SKM-1 (cell line): ENCODE measurements at regions not wholly inside any gene's neighbourhood (a gene's known extent, or its start where the extent isn't known, plus 50 kb on each side); places are given as distances from the start of the nearest gene placed in this dataset.
"Not testable (repeated sequence)": the region's sequence is repeated elsewhere in the genome, so short reads cannot be mapped to it uniquely, and the experiment has no call there.

Source experiments
- DNase-seq: peaks from one replicate; lab custom pipeline; 2025; ENCODE audit not compliant: unreplicated experiment; lab: John Stamatoyannopoulos, UW

DNA sequence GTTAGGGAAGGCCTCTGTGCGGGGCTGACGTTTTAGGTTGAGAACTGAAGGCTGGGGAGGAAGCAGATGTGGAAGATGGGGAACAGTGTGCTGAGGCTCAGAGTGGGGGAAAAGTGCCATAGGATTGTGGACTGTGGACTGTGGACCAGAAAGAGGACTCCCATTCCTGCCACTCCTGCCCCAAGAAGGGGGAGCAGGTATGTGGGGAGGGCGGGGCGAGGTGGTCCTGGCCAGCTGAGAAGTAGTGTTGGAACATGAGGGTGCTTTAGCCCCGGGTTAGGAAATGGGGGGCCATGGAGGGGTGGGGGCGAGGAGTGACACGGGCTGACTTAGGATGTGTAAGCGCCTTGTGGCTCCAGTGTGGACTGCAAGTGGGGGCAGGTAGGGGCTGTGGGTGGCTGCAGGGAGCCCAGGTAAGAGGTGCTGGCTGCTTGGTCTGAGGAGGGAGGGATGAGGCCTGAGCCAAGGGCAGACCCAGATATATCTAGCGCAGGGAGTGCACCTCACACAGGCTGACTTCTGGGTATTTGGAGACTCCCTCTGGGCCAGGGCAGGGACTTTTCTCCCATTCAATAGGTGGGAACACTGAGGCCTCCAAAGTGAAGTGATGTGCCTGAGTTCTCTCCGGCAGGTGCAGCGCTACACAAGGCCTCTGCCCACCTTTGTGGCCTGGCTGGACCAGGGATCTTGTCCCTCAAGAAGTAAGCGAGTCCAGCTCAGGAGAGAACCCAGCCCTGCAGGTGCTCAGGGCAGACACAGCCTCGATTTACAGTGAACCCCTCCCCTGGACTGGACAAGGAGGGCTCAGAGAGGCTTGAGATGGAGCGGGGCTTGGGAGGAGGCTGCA is 76.6 kb upstream of the TOX2 start:
- no peak for DNase-seq

DNA sequence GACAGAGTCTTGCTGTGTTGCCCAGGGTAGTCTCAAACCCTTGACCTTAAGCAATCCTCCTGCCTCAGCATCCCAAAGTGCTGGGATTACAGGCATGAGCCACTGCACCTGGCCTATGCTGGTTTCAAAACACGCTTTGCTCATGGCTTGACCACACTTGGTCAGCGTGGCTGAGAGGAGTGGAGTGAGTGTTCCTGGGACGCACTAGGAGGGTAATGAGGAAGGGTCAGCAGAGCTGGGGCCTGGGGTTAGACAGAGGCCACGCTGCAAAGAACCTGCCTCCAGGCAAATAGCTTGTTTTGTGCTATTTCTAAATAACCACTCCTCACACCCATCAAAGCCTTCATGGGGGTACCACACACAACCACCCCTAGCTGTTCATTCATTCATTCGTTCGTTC is 77.9 kb upstream of the TOX2 start:
- DNase-seq: no peak

DNA sequence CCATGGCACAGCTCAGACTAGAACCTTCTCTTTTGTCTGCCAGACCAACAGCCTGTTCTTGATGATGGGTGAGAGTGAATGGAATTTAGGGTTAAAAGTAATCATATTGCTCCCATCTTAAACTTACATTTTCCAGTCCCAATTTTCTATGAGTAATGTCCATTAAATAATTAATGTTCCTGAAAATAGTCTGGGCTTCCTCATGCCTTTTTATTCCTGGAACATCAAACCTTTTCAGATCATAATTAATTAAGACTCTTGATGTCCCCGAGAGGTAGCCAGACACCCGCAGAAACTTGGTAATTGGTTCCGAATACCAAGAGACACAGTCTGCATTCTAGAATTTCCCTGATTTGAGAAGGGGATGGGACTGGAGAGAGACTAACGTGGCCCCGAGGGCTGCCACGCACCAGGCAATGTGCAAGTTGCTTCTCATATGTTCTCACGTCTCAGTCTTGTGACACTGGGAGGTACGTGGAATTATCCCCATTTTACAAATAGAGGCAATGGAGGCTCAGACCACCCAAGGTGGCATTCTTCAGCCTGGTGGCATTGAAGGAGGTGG is 78.6 kb upstream of the TOX2 start:
- DNase-seq: no peak

DNA sequence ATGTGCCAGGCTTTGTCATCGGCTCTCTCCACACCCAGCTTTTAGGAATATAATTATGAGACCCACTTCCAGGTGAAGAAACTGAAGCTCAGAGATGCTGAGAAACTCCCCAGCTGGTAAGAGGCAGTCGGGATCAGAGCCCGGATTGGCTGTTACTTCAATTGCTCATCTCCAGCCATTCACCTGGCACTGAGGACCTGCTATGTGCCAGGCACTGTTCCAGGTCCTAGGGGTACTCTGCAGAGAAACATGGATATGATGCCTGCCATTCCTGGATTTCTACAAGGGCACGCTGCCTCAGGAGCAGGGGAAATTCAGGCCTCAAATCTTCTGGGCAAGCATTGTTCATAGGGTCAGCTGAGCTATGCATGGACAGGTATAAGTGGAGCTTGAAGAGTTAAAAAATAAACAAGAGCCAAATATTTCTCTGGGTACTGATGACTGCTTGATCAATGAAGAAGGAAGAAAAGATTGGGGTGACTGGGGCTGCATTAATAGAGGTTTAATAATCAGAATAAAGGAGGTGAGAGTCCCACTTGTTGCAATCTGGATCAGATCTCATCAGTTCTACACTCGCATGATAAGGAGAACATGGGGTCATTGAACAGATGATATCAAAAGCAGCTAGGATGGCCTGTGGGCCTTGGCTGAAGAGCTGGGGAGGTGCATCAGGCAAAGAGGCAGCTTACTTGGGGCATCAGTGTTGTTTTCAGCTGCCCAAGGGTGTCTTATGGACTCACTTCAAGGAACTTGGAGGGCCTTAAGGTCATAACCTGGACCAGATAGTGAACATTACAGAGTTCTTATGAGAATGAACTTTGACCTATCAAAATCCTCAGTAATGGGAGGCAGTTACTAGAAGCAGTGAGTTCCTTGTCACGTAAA is 80.9 kb upstream of the TOX2 start:
- no peak for DNase-seq

DNA sequence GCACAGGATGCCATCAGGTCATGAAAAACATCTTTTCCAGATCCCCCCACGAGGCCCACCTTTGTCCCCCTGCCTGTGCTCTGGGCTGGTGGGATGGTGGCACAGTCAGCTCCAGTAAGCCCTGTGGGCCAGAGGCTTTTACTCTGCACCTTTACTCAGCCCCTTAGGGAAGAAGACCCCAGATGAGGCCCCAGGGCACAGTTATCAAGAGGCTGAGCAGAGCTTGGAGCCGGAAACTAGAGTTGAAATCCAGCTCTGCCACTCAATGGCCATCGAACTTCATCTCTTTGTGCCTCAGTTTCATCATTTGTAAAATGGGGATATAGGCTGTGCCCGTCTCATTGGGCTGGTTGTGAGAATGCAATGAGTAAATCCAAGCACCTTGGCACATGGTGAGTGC is 81.7 kb upstream of the TOX2 start:
- no peak for DNase-seq

DNA sequence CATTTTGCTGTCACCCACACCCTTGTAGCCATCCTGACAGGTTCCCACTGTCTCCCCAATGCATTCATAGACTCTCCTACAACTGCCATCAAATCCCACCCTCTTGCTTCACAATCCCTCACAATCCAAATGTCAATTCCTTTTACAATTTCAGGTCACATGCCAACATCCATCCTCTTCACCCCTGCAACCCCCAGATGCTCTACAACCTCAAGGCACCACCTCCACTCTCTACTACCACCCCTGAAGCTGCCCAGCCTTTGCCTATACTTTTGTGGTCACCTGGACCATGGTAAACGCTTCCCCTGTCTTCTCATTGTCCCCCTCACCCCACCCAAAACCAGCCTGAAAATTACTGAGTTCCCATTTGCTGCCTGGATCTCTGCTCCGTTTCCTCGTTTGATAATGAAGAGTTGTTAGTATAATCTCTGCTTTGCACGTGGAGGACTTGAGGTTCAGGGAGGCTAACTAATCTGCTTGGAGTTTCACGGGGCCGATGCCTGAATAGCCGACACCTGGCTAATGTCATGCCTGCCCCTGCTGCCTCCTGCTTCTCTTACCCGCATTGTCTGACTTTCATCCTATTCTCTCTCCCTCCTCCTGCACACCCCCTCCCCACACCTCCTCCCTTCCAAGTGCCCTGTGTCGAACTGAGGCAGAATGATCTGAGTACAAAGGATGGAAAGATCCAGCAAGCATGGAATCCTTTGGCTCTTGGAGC is 82.4 kb upstream of the TOX2 start:
- DNase-seq: no peak

DNA sequence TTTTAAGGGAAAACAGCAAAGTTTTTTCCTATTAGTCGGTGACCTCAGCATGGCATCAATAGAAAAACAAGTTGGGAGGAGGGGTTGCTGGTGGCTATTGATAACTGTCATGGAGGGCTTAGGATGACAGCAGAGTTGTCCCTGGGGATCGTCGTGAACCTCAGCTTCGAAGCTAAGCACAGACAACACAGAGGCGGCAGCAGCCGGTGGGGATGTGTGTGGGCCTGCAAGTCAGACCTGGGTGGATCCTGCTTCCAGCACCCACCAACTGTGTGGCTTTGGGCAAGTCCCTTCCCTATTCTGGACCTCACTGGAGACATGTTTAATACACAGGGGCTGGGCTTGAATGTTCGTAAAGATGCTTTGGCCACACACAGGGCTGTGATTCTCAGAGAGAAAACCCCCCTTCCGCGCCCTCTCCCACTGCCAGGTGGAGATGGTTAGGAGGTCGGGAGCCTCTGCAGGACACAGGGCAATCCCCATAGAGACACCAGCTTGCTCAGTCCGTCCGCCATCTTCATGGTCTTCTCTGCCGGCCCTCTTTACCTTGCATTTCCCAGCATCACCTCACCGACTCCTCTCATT is 83.1 kb upstream of the TOX2 start:
- no peak for DNase-seq

DNA sequence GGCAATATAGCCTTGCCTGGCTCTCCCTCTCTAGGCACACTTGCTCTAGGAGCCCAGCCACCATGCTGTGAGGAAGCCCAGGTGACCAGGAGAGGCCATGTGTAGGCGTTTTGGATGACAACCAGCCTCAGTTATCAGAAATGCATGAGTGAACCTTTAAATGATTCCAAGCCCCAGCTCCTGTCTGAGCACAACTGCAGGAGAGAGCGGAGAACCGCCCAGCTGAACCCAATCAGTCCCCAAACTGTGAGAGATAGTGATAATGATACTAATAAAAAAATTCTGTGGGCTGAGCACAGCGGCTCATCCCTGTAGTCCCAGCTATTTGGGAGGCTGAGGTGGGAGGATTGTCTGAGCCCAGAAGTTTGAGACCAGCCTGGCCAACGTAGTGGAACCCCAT is 83.8 kb upstream of the TOX2 start:
- no peak for DNase-seq

DNA sequence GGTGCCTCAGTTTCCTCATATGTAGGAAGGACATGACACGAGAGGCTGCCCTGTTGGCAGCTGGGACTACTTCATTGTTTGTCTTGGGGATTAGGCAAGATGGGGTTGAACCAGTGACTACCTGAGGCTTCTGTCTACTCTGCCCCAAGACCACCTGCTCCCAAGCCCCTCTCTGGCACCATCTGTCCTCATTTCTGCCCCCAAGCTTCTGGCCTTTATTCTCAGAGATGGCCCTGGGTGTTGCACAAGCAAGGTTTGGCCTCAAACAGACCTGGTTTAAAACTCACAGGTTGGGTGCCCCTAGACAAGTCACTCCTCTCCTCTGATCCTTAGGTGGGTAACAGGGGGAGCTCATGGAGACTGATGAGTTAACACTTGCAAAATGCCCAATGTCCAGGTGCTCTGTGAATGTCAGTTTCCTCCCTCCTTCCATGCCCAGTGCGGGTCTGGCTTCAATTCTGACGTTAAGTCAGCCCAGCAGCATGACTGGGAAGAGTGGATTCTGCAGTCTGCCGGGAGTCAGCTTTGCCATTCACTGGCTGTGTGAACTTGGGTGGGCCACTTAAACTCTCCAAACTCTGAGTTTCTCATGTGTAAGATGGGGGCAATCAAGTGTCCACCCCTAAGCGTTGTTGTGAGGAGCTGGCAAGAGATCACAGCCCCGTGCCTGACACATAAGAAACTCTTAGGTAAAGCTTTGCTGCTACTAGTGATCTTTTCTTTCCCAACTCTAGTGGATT is 84.5 kb upstream of the TOX2 start:
- DNase-seq: no peak

DNA sequence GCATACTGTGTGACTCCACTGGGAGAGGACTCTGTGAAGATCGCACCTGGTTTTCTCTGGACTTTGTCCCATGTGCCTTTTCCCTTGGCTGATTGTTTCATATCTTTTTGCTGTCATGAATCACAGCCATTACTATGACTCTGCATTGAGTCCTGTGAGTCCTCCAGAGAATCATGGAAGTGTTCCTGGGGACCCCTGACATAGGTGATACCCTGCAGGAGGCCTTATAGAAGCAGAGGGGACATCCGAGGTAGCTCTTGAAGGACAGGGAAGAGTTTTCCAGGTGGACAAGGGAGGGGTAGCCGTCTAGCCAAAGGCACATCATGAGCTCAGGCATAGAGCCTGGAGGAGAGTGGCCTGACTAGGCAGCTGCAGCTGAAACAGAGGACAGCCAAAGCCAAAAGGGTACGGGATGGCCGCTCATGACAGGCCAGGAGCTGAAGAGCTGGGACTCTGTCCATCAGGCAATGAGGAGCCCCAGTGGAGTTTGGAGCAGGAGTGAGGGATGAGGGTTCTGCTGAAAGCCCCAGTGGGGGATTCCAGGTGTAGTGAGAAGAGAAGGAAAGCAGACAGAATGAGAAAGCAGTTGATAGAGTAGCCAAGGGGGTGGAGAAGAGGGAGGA is 86.6 kb upstream of the TOX2 start:
- no peak for DNase-seq

DNA sequence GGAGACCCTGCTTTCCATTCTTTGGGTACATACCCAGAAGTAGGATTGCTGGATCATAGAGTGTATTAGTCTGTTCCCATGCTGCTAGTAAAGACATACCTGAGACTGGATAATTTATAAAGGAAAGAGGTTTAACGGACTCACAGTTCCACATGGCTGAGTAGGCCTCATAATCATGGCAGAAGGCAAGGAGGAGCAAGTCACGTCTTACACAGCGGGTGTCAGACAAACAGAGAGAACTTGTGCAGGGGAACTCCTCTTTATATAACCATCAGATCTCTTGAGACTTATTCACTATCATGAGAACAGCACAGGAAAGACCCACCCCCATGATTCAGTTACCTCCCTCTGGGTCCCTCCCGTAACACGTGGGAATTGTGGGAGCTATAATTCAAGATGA is 87.7 kb upstream of the TOX2 start:
- DNase-seq: not testable (repeated sequence)

DNA sequence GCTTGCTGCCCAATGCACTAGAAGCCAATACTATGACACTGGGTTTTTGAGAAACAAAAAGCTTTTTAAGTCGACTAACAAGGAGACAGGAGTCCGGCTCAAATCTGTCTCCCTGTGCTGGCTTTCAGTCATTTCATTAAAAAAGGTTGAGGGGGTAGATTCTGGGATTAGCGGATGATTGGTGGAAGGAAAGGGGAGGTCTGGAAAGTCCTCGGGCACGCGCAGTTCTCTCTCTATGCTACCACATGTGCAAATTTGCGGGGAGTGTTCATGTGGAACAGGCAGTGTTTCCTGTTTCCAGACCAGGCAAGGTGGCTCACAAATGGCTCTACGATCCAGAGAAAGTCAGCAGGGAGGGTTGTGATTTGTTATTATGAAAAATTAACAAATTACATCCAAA is 89.1 kb upstream of the TOX2 start:
- no peak for DNase-seq

DNA sequence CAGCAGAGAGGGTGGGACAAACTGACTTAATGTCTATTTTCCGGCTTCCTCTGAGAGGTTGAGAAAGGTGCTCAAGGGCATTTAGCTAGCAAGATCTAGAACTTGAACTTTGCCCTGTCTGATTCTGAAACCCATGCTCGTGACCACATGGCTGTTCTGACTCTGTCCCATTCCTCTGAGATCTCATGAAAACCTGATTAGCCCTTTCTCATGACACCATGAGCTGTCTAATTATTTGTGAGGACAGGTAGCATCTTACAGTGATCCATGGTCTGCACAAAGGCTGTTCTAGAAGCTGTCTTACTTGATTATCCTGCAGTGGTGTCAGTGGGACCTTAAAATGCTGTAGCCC is 89.6 kb upstream of the TOX2 start:
- no peak for DNase-seq

DNA sequence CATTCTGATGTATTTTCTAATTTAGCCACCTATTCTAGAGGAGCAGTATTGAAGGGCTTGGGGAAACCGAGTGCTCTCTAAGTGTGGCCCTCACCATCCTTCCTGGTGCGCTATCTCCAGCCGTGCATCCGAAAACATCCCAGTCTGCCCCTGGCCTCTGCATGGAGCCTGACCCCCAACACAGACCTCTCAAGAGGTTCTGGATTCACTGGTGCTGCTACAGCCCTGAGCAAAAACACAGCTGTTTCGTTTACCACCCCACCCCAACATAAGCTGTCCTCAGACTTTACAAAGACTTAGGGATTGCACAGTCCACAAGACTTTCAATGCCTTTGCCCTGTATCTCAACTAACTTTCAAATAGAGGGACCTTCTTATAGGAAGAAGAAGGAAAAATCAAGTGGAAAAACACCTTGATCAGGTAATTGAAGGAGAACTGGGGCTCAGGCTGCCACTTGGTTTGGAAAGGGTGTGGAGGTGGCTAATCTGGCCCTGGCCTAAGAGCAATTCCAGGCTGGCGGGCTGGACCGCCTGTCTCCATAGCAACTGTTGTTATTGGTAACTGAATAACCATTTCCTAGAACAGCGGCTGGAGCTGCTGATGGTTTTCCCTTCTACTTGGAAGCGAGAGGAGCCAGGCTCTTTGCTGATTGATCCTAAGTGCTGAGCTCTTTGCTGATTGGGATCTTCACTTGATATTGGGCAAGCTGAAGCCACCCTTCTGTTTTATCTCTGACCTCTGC is 90.2 kb upstream of the TOX2 start:
- no peak for DNase-seq

DNA sequence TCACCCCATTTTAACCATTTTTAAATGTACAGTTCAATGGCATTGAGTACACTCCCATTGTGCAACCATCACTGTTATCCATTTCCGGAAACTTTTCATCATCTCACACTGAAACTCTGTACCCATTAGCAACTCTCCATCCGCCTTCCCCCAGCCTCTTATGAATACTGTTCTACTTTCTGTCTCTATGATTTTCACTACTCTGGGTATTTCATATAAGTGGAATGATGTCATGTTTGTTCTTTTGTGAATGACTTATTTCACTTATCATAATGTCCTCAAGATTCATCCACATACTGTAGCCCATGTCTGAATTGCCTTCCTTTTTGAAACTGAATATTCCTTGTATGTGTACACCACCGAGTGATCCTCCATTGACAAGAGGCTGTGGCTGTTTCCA is 92.9 kb upstream of the TOX2 start:
- DNase-seq: no peak

DNA sequence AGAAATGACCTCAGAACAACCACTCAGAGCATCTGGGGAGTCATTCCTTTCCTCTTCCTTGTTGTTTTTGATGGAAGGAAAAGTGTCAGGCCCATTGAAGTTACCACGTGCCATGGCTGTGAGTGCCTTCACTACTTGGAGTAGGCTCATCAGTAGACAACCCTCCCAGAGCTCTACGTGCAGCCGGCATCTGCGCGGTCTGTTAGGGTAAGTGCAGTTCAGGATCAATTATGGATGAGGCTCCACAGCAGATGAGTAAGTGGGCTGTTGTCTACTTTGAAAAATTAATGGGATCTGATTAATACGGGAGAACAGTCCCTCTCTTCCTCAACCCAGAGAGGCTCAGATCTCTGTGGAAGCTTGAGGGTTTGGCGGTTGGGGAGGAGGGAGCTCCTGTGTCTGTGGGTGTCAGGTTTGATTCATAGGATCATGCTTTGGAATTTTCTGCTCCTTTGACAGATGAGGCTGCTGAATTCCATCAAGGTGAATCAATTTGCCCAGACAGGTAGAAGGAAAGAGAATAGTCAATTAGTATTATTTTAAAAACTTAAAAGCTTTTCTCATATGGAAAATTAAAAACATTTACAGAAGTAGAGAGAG is 93.8 kb upstream of the TOX2 start:
- no peak for DNase-seq

DNA sequence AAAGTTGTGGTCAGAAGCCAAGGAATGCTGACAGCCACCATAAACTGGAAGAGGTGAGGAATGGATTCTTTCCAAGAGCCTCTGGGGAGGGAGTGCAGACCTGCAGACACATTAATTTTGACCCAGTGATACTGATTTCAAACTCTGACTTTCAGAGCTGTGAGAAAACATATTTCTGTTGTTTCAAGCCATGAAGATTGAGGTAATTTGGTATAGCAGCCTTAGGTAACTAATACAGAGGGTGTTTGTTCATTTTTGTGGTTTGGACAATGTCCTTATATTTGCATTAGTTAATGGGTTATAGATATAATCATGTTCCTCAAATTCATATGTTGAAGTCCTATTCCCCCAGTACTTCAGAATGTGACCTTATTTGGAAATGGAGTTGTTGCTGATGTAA is 85.4 kb upstream of the GTSF1L start:
- no peak for DNase-seq

DNA sequence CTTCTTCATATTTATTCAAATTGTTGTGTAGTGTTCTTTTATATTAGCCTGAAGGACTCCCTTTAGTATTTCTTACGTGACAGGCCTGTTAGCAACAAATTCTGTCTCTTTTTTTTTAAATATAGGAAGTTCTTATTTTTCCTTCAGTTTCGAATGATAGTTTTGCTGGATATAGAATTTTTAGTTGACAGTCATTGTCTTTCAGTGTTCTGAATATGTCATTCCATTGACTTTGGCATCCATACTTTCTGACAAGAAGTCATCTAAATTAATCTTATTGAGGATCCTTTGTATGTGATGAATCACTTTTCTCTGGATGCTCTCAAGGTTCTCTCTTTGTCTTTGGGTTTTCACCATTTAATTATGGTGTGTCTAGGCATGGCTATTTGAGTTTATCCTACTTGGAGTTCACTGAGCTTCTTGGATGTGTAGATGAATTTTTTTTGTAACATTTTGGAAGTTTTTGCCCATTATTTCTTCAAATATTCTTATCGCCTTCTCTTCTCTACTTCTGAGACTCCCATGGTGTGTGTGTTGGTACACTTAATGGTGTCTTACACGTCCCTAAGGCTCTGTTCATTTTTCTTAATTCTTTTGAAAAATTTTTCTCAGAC is 82.5 kb upstream of the GTSF1L start:
- no peak for DNase-seq
